HEK293 (cell line): ENCODE measurements at regions not wholly inside any gene's neighbourhood (a gene's known extent, or its start where the extent isn't known, plus 50 kb on each side); places are given as distances from the start of the nearest gene placed in this dataset.

ENCODE experiments used
- CTCF ChIA-PET: fragments of 350-600 bp; formaldehyde crosslinking; extraction: SDS; loops from one replicate; lab custom pipeline; 2021; ENCODE audit warnings: antibody characterized with exemption; lab: Yijun Ruan, JAX
- POLR2A ChIA-PET: fragments of 300-600 bp; formaldehyde crosslinking; extraction: SDS; loops from one replicate; lab custom pipeline; 2020; ENCODE audit warnings: antibody characterized with exemption, inconsistent platforms; lab: Yijun Ruan, JAX
- H3K27ac ChIP-seq: fragments of 200-500 bp; sonication (Bioruptor generic); 2 replicates; pipeline ENCODE4 v1.5.1; 2014; ENCODE audit warnings: low read depth, low read length, control low read depth, inconsistent platforms; ENCODE audit errors: extremely low read depth
- H3K36me3 ChIP-seq, 2 experiments: fragments of 200-500 bp in 1 of 2; sonication (Bioruptor generic) in 1 of 2; 1 replicate in 1 of 2; 2 replicates in 1 of 2; pipeline ENCODE4 v1.5.1; 2014 to 2017; ENCODE audit warnings: inconsistent platforms in 2 of 2, low read length in 2 of 2; ENCODE audit not compliant: control insufficient read depth in 2 of 2, insufficient read depth in 1 of 2
- H3K4me1 ChIP-seq: fragments of 200-500 bp; sonication (Bioruptor generic); 2 replicates; pipeline ENCODE4 v1.5.1; 2014; ENCODE audit warnings: mild to moderate bottlenecking, low read length, inconsistent platforms; ENCODE audit not compliant: control insufficient read depth, insufficient read depth
- H3K4me3 ChIP-seq: 2 replicates; pipeline ENCODE4 v1.5.1; 2011; ENCODE audit warnings: low read depth, mild to moderate bottlenecking, control low read depth, low read length, moderate library complexity
- H3K9me3 ChIP-seq: fragments of 200-500 bp; sonication (Bioruptor generic); 2 replicates; pipeline ENCODE4 v1.5.1; 2014; ENCODE audit warnings: low read depth, low read length, inconsistent platforms; ENCODE audit not compliant: control insufficient read depth, insufficient read depth
- HOXA7 ChIP-seq: sonication (generic); formaldehyde crosslinking; IDR thresholded peaks from 2 replicates; pipeline ENCODE4 v1.8.1; 2022; ENCODE audit warnings: missing genetic modification reagents, borderline replicate concordance
- HOXC10 ChIP-seq: sonication (generic); formaldehyde crosslinking; IDR thresholded peaks from 2 replicates; pipeline ENCODE4 v1.8.1; 2023; ENCODE audit warnings: mild to moderate bottlenecking, missing genetic modification reagents
- PRDM1 ChIP-seq: fragments of 450-650 bp; formaldehyde crosslinking; IDR thresholded peaks from 2 replicates; pipeline ENCODE4; 2016; ENCODE audit warnings: missing biosample characterization, missing genetic modification characterization
- SETDB1 ChIP-seq: IDR thresholded peaks from one replicate; pipeline ENCODE4 v1.6.1; 2017; ENCODE audit warnings: mild to moderate bottlenecking, low read length, moderate library complexity, mixed read lengths; ENCODE audit not compliant: insufficient read length
- ZNF133 ChIP-seq: fragments of 450-650 bp; formaldehyde crosslinking; IDR thresholded peaks from 2 replicates; pipeline ENCODE4 v1.5.1; 2016; ENCODE audit warnings: missing biosample characterization, missing genetic modification characterization
- ZNF146 ChIP-seq: fragments of 450-650 bp; formaldehyde crosslinking; IDR thresholded peaks from 2 replicates; pipeline ENCODE4 v1.5.1; 2016; ENCODE audit warnings: missing biosample characterization, missing genetic modification characterization
- ZNF311 ChIP-seq: fragments of 450-650 bp; formaldehyde crosslinking; IDR thresholded peaks from 2 replicates; pipeline ENCODE4 v1.5.1; 2017; ENCODE audit warnings: missing biosample characterization, missing genetic modification characterization, borderline replicate concordance
- ZNF37A ChIP-seq: fragments of 450-650 bp; IDR thresholded peaks from 2 replicates; pipeline ENCODE4 v1.5.1; 2018; ENCODE audit warnings: missing biosample characterization, missing genetic modification characterization
- ZNF548 ChIP-seq: fragments of 450-650 bp; formaldehyde crosslinking; IDR thresholded peaks from 2 replicates; pipeline ENCODE4 v1.5.1; 2016; ENCODE audit warnings: missing biosample characterization, missing genetic modification characterization
- ZNF654 ChIP-seq: fragments of 450-650 bp; formaldehyde crosslinking; IDR thresholded peaks from 2 replicates; pipeline ENCODE4 v1.5.1; 2016; ENCODE audit warnings: low read depth, missing biosample characterization, missing genetic modification characterization
- ZNF76 ChIP-seq: fragments of 450-650 bp; formaldehyde crosslinking; IDR thresholded peaks from 2 replicates; pipeline ENCODE4; 2016; ENCODE audit warnings: low read depth, missing biosample characterization, missing genetic modification characterization, borderline replicate concordance
- ZSCAN30 ChIP-seq: fragments of 450-650 bp; IDR thresholded peaks from 2 replicates; pipeline ENCODE4 v1.5.1; 2018; ENCODE audit warnings: missing biosample characterization, mild to moderate bottlenecking, missing genetic modification characterization, moderate library complexity
- TF ChIP-seq, protein P1 (sequence below): fragments of 450-650 bp; formaldehyde crosslinking; IDR thresholded peaks from 2 replicates; pipeline ENCODE4 v1.5.1; 2016; ENCODE audit warnings: missing biosample characterization, missing genetic modification characterization, borderline replicate concordance
- TF ChIP-seq, protein P2 (sequence below): fragments of 450-650 bp; formaldehyde crosslinking; conservative IDR thresholded peaks from 2 replicates; pipeline ENCODE4 v1.5.1; 2016; ENCODE audit warnings: low read depth, missing biosample characterization, missing genetic modification characterization
- TF ChIP-seq, protein P3 (sequence below): fragments of 450-650 bp; formaldehyde crosslinking; IDR thresholded peaks from 2 replicates; pipeline ENCODE4 v1.5.1; 2017; ENCODE audit warnings: missing biosample characterization, missing genetic modification characterization
- TF ChIP-seq, protein P4 (sequence below): fragments of 450-650 bp; formaldehyde crosslinking; IDR thresholded peaks from 2 replicates; pipeline ENCODE4 v1.5.1; 2016; ENCODE audit warnings: missing biosample characterization, missing genetic modification characterization
- TF ChIP-seq, protein P5 (sequence below): fragments of 450-650 bp; formaldehyde crosslinking; IDR thresholded peaks from 2 replicates; pipeline ENCODE4 v1.5.1; 2016; ENCODE audit warnings: missing biosample characterization, missing genetic modification characterization

DNA sequence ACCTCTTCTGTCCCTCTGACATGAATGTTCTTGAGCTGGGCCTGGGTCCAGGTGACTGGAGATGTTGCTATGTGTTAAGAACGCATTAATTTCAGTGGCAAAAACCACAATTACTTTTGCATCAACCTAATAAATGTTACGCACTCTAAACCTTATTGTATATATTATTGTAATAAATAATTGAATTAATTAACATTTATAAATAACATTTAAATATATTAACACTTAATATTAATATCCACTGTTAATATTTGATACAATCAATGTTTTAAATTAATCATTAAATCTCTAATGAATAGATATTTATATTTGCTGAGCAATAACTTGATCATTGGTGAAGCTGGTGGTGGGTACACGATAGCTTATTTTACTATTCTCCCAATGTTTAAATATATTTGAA is 97.4 kb downstream of the KCNF1 start:
- H3K4me1 ChIP-seq: no peaks in the 10 kb centered on the region
- CTCF ChIA-PET: interaction anchor here (0.6 to 0.8 kb wide), 2 partner anchors 63 to 195 kb away, joined by 3 read pairs; no protein-coding TSS in a partner anchor

DNA sequence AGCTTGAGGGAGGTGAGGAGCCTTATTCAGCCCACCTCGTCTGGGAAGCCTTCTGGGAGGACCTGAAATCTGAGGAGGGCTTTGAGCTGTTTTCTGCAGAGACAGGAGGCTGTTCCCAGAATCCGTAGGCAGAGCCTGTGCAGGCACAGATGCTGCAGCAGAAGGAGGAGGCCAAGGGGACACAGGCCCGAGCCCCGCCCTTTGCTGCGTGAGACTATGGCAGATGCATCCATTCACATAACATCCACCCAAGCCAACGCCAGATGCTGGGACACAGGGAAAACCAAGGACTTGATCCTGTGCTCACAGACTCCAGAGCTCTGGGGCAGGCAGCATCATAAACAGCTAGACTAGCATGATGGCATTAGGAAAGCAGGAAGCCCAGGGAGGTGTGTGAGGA is 98.2 kb downstream of the KCNF1 start:
- ChIA-PET CTCF (no interaction called here), POLR2A (no interaction called here)
- TF ChIP-seq, protein P1, sequence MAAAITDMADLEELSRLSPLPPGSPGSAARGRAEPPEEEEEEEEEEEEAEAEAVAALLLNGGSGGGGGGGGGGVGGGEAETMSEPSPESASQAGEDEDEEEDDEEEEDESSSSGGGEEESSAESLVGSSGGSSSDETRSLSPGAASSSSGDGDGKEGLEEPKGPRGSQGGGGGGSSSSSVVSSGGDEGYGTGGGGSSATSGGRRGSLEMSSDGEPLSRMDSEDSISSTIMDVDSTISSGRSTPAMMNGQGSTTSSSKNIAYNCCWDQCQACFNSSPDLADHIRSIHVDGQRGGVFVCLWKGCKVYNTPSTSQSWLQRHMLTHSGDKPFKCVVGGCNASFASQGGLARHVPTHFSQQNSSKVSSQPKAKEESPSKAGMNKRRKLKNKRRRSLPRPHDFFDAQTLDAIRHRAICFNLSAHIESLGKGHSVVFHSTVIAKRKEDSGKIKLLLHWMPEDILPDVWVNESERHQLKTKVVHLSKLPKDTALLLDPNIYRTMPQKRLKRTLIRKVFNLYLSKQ (tag by site-specific recombination): no peak
- TF ChIP-seq, protein P2, sequence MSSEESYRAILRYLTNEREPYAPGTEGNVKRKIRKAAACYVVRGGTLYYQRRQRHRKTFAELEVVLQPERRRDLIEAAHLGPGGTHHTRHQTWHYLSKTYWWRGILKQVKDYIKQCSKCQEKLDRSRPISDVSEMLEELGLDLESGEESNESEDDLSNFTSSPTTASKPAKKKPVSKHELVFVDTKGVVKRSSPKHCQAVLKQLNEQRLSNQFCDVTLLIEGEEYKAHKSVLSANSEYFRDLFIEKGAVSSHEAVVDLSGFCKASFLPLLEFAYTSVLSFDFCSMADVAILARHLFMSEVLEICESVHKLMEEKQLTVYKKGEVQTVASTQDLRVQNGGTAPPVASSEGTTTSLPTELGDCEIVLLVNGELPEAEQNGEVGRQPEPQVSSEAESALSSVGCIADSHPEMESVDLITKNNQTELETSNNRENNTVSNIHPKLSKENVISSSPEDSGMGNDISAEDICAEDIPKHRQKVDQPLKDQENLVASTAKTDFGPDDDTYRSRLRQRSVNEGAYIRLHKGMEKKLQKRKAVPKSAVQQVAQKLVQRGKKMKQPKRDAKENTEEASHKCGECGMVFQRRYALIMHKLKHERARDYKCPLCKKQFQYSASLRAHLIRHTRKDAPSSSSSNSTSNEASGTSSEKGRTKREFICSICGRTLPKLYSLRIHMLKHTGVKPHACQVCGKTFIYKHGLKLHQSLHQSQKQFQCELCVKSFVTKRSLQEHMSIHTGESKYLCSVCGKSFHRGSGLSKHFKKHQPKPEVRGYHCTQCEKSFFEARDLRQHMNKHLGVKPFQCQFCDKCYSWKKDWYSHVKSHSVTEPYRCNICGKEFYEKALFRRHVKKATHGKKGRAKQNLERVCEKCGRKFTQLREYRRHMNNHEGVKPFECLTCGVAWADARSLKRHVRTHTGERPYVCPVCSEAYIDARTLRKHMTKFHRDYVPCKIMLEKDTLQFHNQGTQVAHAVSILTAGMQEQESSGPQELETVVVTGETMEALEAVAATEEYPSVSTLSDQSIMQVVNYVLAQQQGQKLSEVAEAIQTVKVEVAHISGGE: no peak
- TF ChIP-seq, protein P3, sequence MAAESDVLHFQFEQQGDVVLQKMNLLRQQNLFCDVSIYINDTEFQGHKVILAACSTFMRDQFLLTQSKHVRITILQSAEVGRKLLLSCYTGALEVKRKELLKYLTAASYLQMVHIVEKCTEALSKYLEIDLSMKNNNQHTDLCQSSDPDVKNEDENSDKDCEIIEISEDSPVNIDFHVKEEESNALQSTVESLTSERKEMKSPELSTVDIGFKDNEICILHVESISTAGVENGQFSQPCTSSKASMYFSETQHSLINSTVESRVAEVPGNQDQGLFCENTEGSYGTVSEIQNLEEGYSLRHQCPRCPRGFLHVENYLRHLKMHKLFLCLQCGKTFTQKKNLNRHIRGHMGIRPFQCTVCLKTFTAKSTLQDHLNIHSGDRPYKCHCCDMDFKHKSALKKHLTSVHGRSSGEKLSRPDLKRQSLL (tag by site-specific recombination): no peak

More for the DNA sequence above, 97.4 kb downstream of the KCNF1 start:
- POLR2A ChIA-PET: no interaction called here
- Histone ChIP-seq H3K9me3 (no peaks in the 10 kb centered on the region), H3K36me3 (no peaks in the 10 kb centered on the region), H3K4me3 (no peak overlapping the region), H3K27ac (no peak overlapping the region)
- TF ChIP-seq HOXC10 (CRISPR knock-in tag): no peak
- TF ChIP-seq ZNF654 (tag by site-specific recombination): no peak
- TF ChIP-seq, all 188 proteins: peak for 0

DNA sequence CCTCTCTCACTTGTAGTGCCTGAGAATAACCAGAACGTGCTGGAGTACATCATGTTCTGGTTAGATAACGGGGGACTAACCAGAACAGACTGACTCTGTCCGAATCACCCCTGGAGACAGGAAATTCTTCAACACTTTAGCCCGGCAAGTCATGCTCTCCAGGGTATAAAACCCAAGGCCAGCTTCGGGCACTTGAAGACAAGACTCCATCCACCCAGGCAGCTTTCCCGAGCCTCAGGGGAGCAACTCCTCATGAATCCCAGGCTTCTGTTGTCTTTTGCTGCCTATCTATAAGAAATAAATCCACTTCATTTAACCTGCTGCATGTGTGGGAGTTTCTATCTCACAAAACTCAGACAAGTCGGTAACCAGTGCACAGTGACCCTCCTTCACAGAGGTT is 99.6 kb downstream of the KCNF1 start:
- Histone ChIP-seq H3K27ac (no peak overlapping the region), H3K36me3 (no peaks in the 10 kb centered on the region), H3K4me1 (no peaks in the 10 kb centered on the region), H3K4me3 (no peak overlapping the region), H3K9me3 (no peaks in the 10 kb centered on the region)
- CTCF ChIA-PET: no interaction called here
- POLR2A ChIA-PET: no interaction called here
- TF ChIP-seq, protein P4, sequence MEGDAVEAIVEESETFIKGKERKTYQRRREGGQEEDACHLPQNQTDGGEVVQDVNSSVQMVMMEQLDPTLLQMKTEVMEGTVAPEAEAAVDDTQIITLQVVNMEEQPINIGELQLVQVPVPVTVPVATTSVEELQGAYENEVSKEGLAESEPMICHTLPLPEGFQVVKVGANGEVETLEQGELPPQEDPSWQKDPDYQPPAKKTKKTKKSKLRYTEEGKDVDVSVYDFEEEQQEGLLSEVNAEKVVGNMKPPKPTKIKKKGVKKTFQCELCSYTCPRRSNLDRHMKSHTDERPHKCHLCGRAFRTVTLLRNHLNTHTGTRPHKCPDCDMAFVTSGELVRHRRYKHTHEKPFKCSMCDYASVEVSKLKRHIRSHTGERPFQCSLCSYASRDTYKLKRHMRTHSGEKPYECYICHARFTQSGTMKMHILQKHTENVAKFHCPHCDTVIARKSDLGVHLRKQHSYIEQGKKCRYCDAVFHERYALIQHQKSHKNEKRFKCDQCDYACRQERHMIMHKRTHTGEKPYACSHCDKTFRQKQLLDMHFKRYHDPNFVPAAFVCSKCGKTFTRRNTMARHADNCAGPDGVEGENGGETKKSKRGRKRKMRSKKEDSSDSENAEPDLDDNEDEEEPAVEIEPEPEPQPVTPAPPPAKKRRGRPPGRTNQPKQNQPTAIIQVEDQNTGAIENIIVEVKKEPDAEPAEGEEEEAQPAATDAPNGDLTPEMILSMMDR (tag by site-specific recombination): no peak
- TF ChIP-seq SETDB1: peak; percentile 66
- TF ChIP-seq HOXA7 (CRISPR knock-in tag): no peak

More for the DNA sequence above, 98.2 kb downstream of the KCNF1 start:
- H3K36me3 ChIP-seq: no peaks in the 10 kb centered on the region
- H3K27ac ChIP-seq: no peak overlapping the region
- H3K4me3 ChIP-seq: no peak overlapping the region
- no peaks in the 10 kb centered on the region for H3K4me1 ChIP-seq
- H3K9me3 ChIP-seq: no peaks in the 10 kb centered on the region

DNA sequence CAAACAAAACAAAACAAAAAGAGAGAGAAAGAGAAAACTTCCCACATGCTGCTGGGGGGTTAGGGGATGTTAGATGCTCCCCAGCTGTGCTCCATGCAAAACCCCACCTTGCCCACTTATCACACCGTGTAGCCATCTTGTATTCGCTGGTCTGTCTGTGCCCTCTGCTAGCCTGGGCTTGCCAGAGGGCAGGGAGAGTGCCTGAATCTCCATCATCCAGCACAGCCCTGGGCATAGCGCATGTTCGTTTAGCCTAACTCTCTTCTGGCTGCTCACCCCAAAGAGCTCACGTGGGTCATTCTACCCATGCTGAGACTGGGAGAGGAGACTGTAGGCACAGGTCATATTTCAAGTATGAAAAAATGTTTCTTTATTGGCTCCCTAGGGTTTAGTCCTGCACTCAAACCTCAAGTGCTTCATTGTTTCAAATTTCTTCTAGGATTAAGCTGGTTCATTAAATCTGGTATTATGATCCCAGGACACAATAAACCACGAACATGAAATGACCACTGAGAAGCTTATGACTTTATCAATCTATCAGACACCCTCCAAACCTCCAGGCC is 100.5 kb downstream of the KCNF1 start:
- TF ChIP-seq ZSCAN30 (tag by site-specific recombination): no peak
- TF ChIP-seq ZNF146 (tag by site-specific recombination): no peak
- TF ChIP-seq ZNF37A (tag by site-specific recombination): no peak
- TF ChIP-seq ZNF76: no peak
- TF ChIP-seq ZNF133 (tag by site-specific recombination): no peak
- no peak for TF ChIP-seq ZNF311 (tag by site-specific recombination)
- TF ChIP-seq PRDM1: no peak
- TF ChIP-seq ZNF548 (tag by site-specific recombination): no peak
- TF ChIP-seq, protein P5, sequence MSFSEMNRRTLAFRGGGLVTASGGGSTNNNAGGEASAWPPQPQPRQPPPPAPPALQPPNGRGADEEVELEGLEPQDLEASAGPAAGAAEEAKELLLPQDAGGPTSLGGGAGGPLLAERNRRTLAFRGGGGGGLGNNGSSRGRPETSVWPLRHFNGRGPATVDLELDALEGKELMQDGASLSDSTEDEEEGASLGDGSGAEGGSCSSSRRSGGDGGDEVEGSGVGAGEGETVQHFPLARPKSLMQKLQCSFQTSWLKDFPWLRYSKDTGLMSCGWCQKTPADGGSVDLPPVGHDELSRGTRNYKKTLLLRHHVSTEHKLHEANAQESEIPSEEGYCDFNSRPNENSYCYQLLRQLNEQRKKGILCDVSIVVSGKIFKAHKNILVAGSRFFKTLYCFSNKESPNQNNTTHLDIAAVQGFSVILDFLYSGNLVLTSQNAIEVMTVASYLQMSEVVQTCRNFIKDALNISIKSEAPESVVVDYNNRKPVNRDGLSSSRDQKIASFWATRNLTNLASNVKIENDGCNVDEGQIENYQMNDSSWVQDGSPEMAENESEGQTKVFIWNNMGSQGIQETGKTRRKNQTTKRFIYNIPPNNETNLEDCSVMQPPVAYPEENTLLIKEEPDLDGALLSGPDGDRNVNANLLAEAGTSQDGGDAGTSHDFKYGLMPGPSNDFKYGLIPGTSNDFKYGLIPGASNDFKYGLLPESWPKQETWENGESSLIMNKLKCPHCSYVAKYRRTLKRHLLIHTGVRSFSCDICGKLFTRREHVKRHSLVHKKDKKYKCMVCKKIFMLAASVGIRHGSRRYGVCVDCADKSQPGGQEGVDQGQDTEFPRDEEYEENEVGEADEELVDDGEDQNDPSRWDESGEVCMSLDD (tag by site-specific recombination): no peak
- POLR2A ChIA-PET: no interaction called here
- CTCF ChIA-PET: no interaction called here

More for the DNA sequence above, 100.5 kb downstream of the KCNF1 start:
- no peak overlapping the region for H3K27ac ChIP-seq
- H3K4me1 ChIP-seq: no peaks in the 10 kb centered on the region
- no peak overlapping the region for H3K4me3 ChIP-seq
- H3K36me3 ChIP-seq: no peaks in the 10 kb centered on the region
- H3K9me3 ChIP-seq: no peaks in the 10 kb centered on the region
